ENCODE measurements at regions not wholly inside any gene's neighbourhood (a gene's known extent, or its start where the extent isn't known, plus 50 kb on each side); places are given as distances from the start of the nearest gene placed in this dataset.
A peak's percentile ranks its signal among the peaks of the same experiment; 100 is the strongest.
"Not testable (repeated sequence)": the region's sequence is repeated elsewhere in the genome, so short reads cannot be mapped to it uniquely, and the experiment has no call there.

GRCh38 chr6:167748046-167748445 lies 78.7 kb upstream of the AFDN start:
- H3K36me3 ChIP-seq (ENCODE audit: control insufficient read depth in 5 of 5, insufficient read depth in 5 of 5, low read length in 5 of 5) = no peaks in the 10 kb centered on the region
- no peak overlapping the region for H3K9ac ChIP-seq (ENCODE audit: low read length in 5 of 5)
- H3K9me3 ChIP-seq (ENCODE audit: control insufficient read depth in 5 of 5, low read length in 5 of 5) = peaks cover 0 to 7% (median 5%) of the 10 kb centered on the region in 5 donors
- peaks cover 11 to 45% (median 38%) of the 10 kb centered on the region in 5 donors for H3K4me1 ChIP-seq (ENCODE audit: control insufficient read depth in 5 of 5, insufficient read depth in 5 of 5, low read length in 5 of 5)
- H3K27me3 ChIP-seq (ENCODE audit: control insufficient read depth in 5 of 5, insufficient read depth in 4 of 5, low read length in 5 of 5) = peaks cover 0 to 8% (median 2%) of the 10 kb centered on the region in 5 donors
- no peak overlapping the region for H3K27ac ChIP-seq (ENCODE audit: low read depth, low read length)
- no peak overlapping the region for H3K4me3 ChIP-seq (ENCODE audit: low read depth in 1 of 5, low read length in 5 of 5)

- Histone ChIP-seq H3K9me3 (ENCODE audit: control insufficient read depth in 5 of 5, low read length in 5 of 5) (peaks cover 0 to 3% (median 0%) of the 10 kb centered on the region in 5 donors), H3K27ac (ENCODE audit: low read depth, low read length) (no peak overlapping the region), H3K36me3 (ENCODE audit: control insufficient read depth in 5 of 5, insufficient read depth in 5 of 5, low read length in 5 of 5) (no peaks in the 10 kb centered on the region), H3K4me1 (ENCODE audit: control insufficient read depth in 5 of 5, insufficient read depth in 5 of 5, low read length in 5 of 5) (peaks cover 11 to 45% (median 38%) of the 10 kb centered on the region in 5 donors), H3K9ac (ENCODE audit: low read length in 5 of 5) (no peak overlapping the region), H3K4me3 (ENCODE audit: low read depth in 1 of 5, low read length in 5 of 5) (no peak overlapping the region), H3K27me3 (ENCODE audit: control insufficient read depth in 5 of 5, insufficient read depth in 4 of 5, low read length in 5 of 5) (peaks cover 0 to 8% (median 2%) of the 10 kb centered on the region in 5 donors)
Observed at GRCh38 chr6:167748458-167749379, 78.0 kb upstream of the AFDN start.

GRCh38 chr6:167750956-167751358 lies 75.8 kb upstream of the AFDN start:
- Histone ChIP-seq H3K9ac (ENCODE audit: low read length in 5 of 5) (peak overlapping the region in 1 of 5 donors; percentile 56), H3K4me3 (ENCODE audit: low read depth in 1 of 5, low read length in 5 of 5) (no peak overlapping the region), H3K36me3 (ENCODE audit: control insufficient read depth in 5 of 5, insufficient read depth in 5 of 5, low read length in 5 of 5) (no peaks in the 10 kb centered on the region), H3K4me1 (ENCODE audit: control insufficient read depth in 5 of 5, insufficient read depth in 5 of 5, low read length in 5 of 5) (peaks cover 11 to 41% (median 32%) of the 10 kb centered on the region in 5 donors), H3K27me3 (ENCODE audit: control insufficient read depth in 5 of 5, insufficient read depth in 4 of 5, low read length in 5 of 5) (peaks cover 0 to 4% (median 2%) of the 10 kb centered on the region in 5 donors), H3K9me3 (ENCODE audit: control insufficient read depth in 5 of 5, low read length in 5 of 5) (no peaks in the 10 kb centered on the region), H3K27ac (ENCODE audit: low read depth, low read length) (no peak overlapping the region)

GRCh38 chr6:167751579-167752115 lies 75.1 kb upstream of the AFDN start:
- H3K36me3 ChIP-seq (ENCODE audit: control insufficient read depth in 5 of 5, insufficient read depth in 5 of 5, low read length in 5 of 5) = no peaks in the 10 kb centered on the region
- peaks cover 0 to 4% (median 2%) of the 10 kb centered on the region in 5 donors for H3K27me3 ChIP-seq (ENCODE audit: control insufficient read depth in 5 of 5, insufficient read depth in 4 of 5, low read length in 5 of 5)
- H3K4me3 ChIP-seq (ENCODE audit: low read depth in 1 of 5, low read length in 5 of 5) = no peak overlapping the region
- H3K27ac ChIP-seq (ENCODE audit: low read depth, low read length) = no peak overlapping the region
- H3K9ac ChIP-seq (ENCODE audit: low read length in 5 of 5) = no peak overlapping the region
- H3K4me1 ChIP-seq (ENCODE audit: control insufficient read depth in 5 of 5, insufficient read depth in 5 of 5, low read length in 5 of 5) = peaks cover 11 to 34% (median 25%) of the 10 kb centered on the region in 5 donors
- no peaks in the 10 kb centered on the region for H3K9me3 ChIP-seq (ENCODE audit: control insufficient read depth in 5 of 5, low read length in 5 of 5)

GRCh38 chr6:167753281-167753680 lies 73.4 kb upstream of the AFDN start:
- not testable (repeated sequence) for H3K36me3 ChIP-seq (ENCODE audit: control insufficient read depth in 5 of 5, insufficient read depth in 5 of 5, low read length in 5 of 5); H3K9ac ChIP-seq (ENCODE audit: low read length in 5 of 5); H3K9me3 ChIP-seq (ENCODE audit: control insufficient read depth in 5 of 5, low read length in 5 of 5); H3K4me3 ChIP-seq (ENCODE audit: low read depth in 1 of 5, low read length in 5 of 5); H3K27me3 ChIP-seq (ENCODE audit: control insufficient read depth in 5 of 5, insufficient read depth in 4 of 5, low read length in 5 of 5); H3K27ac ChIP-seq (ENCODE audit: low read depth, low read length)
- H3K4me1 ChIP-seq (ENCODE audit: control insufficient read depth in 5 of 5, insufficient read depth in 5 of 5, low read length in 5 of 5) = peaks cover 9 to 21% (median 19%) of the 10 kb centered on the region in 5 donors

GRCh38 chr6:167754691-167755090 lies 72.0 kb upstream of the AFDN start:
- Histone ChIP-seq H3K4me1 (ENCODE audit: control insufficient read depth in 5 of 5, insufficient read depth in 5 of 5, low read length in 5 of 5) (peaks cover 5 to 17% (median 13%) of the 10 kb centered on the region in 5 donors), H3K9me3 (ENCODE audit: control insufficient read depth in 5 of 5, low read length in 5 of 5) (no peaks in the 10 kb centered on the region), H3K9ac (ENCODE audit: low read length in 5 of 5) (no peak overlapping the region), H3K27me3 (ENCODE audit: control insufficient read depth in 5 of 5, insufficient read depth in 4 of 5, low read length in 5 of 5) (peaks cover 0 to 7% (median 0%) of the 10 kb centered on the region in 5 donors), H3K4me3 (ENCODE audit: low read depth in 1 of 5, low read length in 5 of 5) (no peak overlapping the region), H3K36me3 (ENCODE audit: control insufficient read depth in 5 of 5, insufficient read depth in 5 of 5, low read length in 5 of 5) (no peaks in the 10 kb centered on the region), H3K27ac (ENCODE audit: low read depth, low read length) (no peak overlapping the region)

- Histone ChIP-seq H3K9me3 (ENCODE audit: control insufficient read depth in 5 of 5, low read length in 5 of 5) (no peaks in the 10 kb centered on the region), H3K4me3 (ENCODE audit: low read depth in 1 of 5, low read length in 5 of 5) (no peak overlapping the region)
Observed at GRCh38 chr6:167755461-167755860, 71.2 kb upstream of the AFDN start.

GRCh38 chr6:167756597-167756996 lies 70.1 kb upstream of the AFDN start:
- H3K9ac ChIP-seq (ENCODE audit: low read length in 5 of 5) = no peak overlapping the region
- H3K9me3 ChIP-seq (ENCODE audit: control insufficient read depth in 5 of 5, low read length in 5 of 5) = peaks cover 0 to 4% (median 0%) of the 10 kb centered on the region in 5 donors
- H3K4me3 ChIP-seq (ENCODE audit: low read depth in 1 of 5, low read length in 5 of 5) = no peak overlapping the region
- no peaks in the 10 kb centered on the region for H3K36me3 ChIP-seq (ENCODE audit: control insufficient read depth in 5 of 5, insufficient read depth in 5 of 5, low read length in 5 of 5)
- H3K27me3 ChIP-seq (ENCODE audit: control insufficient read depth in 5 of 5, insufficient read depth in 4 of 5, low read length in 5 of 5) = peaks cover 0 to 13% (median 0%) of the 10 kb centered on the region in 5 donors
- H3K27ac ChIP-seq (ENCODE audit: low read depth, low read length) = no peak overlapping the region
- peaks cover 7 to 24% (median 12%) of the 10 kb centered on the region in 5 donors for H3K4me1 ChIP-seq (ENCODE audit: control insufficient read depth in 5 of 5, insufficient read depth in 5 of 5, low read length in 5 of 5)

More at GRCh38 chr6:167755461-167755860, 71.2 kb upstream of the AFDN start:
- H3K4me1 ChIP-seq (ENCODE audit: control insufficient read depth in 5 of 5, insufficient read depth in 5 of 5, low read length in 5 of 5) = peaks cover 5 to 24% (median 13%) of the 10 kb centered on the region in 5 donors
- peaks cover 0 to 7% (median 0%) of the 10 kb centered on the region in 5 donors for H3K27me3 ChIP-seq (ENCODE audit: control insufficient read depth in 5 of 5, insufficient read depth in 4 of 5, low read length in 5 of 5)
- H3K36me3 ChIP-seq (ENCODE audit: control insufficient read depth in 5 of 5, insufficient read depth in 5 of 5, low read length in 5 of 5) = no peaks in the 10 kb centered on the region
- H3K27ac ChIP-seq (ENCODE audit: low read depth, low read length) = no peak overlapping the region
- no peak overlapping the region for H3K9ac ChIP-seq (ENCODE audit: low read length in 5 of 5)

- Histone ChIP-seq H3K4me1 (ENCODE audit: control insufficient read depth in 5 of 5, insufficient read depth in 5 of 5, low read length in 5 of 5) (peaks cover 7 to 21% (median 13%) of the 10 kb centered on the region in 5 donors), H3K27ac (ENCODE audit: low read depth, low read length) (no peak overlapping the region), H3K9me3 (ENCODE audit: control insufficient read depth in 5 of 5, low read length in 5 of 5) (peaks cover 0 to 4% (median 0%) of the 10 kb centered on the region in 5 donors), H3K36me3 (ENCODE audit: control insufficient read depth in 5 of 5, insufficient read depth in 5 of 5, low read length in 5 of 5) (no peaks in the 10 kb centered on the region), H3K9ac (ENCODE audit: low read length in 5 of 5) (no peak overlapping the region), H3K27me3 (ENCODE audit: control insufficient read depth in 5 of 5, insufficient read depth in 4 of 5, low read length in 5 of 5) (peaks cover 0 to 13% (median 0%) of the 10 kb centered on the region in 5 donors), H3K4me3 (ENCODE audit: low read depth in 1 of 5, low read length in 5 of 5) (no peak overlapping the region)
Observed at GRCh38 chr6:167757249-167757648, 69.5 kb upstream of the AFDN start.

- no peak overlapping the region for H3K9ac ChIP-seq (ENCODE audit: low read length in 5 of 5)
- H3K9me3 ChIP-seq (ENCODE audit: control insufficient read depth in 5 of 5, low read length in 5 of 5) = peaks cover 0 to 4% (median 0%) of the 10 kb centered on the region in 5 donors
Observed at GRCh38 chr6:167757821-167758220, 68.9 kb upstream of the AFDN start.

More at GRCh38 chr6:167757821-167758220, 68.9 kb upstream of the AFDN start:
- Histone ChIP-seq H3K4me3 (ENCODE audit: low read depth in 1 of 5, low read length in 5 of 5) (no peak overlapping the region), H3K27me3 (ENCODE audit: control insufficient read depth in 5 of 5, insufficient read depth in 4 of 5, low read length in 5 of 5) (peaks cover 0 to 13% (median 0%) of the 10 kb centered on the region in 5 donors), H3K4me1 (ENCODE audit: control insufficient read depth in 5 of 5, insufficient read depth in 5 of 5, low read length in 5 of 5) (peaks cover 7 to 21% (median 13%) of the 10 kb centered on the region in 5 donors), H3K27ac (ENCODE audit: low read depth, low read length) (no peak overlapping the region), H3K36me3 (ENCODE audit: control insufficient read depth in 5 of 5, insufficient read depth in 5 of 5, low read length in 5 of 5) (no peaks in the 10 kb centered on the region)
